ENCODE measurements at regions not wholly inside any gene's neighbourhood (a gene's known extent, or its start where the extent isn't known, plus 50 kb on each side); places are given as distances from the start of the nearest gene placed in this dataset.

- no peaks in the 10 kb centered on the region for H3K36me3 ChIP-seq (ENCODE audit: control insufficient read depth in 1 of 2, insufficient read depth in 2 of 2, low read length in 2 of 2)
- H3K4me3 ChIP-seq (replicated peaks in 1 of 2; ENCODE audit: low read depth in 1 of 2, low read length in 2 of 2): no peak overlapping the region
- H3K9me3 ChIP-seq (ENCODE audit: control insufficient read depth in 1 of 2, insufficient read depth in 1 of 2, low read depth in 1 of 2, low read length in 2 of 2): peaks cover 3 to 8% of the 10 kb centered on the region in 2 experiments; a peak in 2 of 4 replicates
- no peak overlapping the region for H3K27ac ChIP-seq (ENCODE audit: low read depth, low read length)
- no TSS peak for BruUV-seq (replicated peaks)
- H2AFZ ChIP-seq (ENCODE audit: low read depth, low read length, poor library complexity, severe bottlenecking): no peak overlapping the region
- CTCF ChIA-PET: no interaction called here
- no peak overlapping the region for H3K4me2 ChIP-seq (ENCODE audit: low read length)
- POLR2A ChIA-PET: no interaction called here
- H3K9ac ChIP-seq (ENCODE audit: low read length): no peak overlapping the region
- H4K20me1 ChIP-seq (ENCODE audit: insufficient read depth): no peaks in the 10 kb centered on the region
- intact Hi-C loops (cut with micrococcal nuclease): no loop called here
- no peaks in the 10 kb centered on the region for H3K27me3 ChIP-seq (ENCODE audit: insufficient read depth, low read length)
- RAD21 ChIA-PET (ENCODE audit: low non-redundant PET in 1 of 2, low total read pairs in 2 of 2, uncharacterized antibody in 2 of 2, unreplicated experiment in 2 of 2): no interaction called here
- TF ChIP-seq ELF1 (IDR thresholded peaks at IDR 0.05; ENCODE audit: borderline replicate concordance, low read depth) (no peak), EGR1 (IDR thresholded peaks at IDR 0.05; ENCODE audit: low read depth) (no peak), EZH2phosphoT487 (IDR thresholded peaks at IDR 0.05; ENCODE audit: borderline replicate concordance) (no peak), TCF7L2 (IDR thresholded peaks at IDR 0.05; ENCODE audit: borderline replicate concordance, extremely low read depth, insufficient read depth, insufficient read length) (no peak), ZNF274 (IDR thresholded peaks at IDR 0.05; ENCODE audit: low read depth, low read length) (no peak), POLR2A (IDR thresholded peaks at IDR 0.05; ENCODE audit: borderline replicate concordance, extremely low read depth, insufficient read depth, insufficient read length) (no peak), ZFX (IDR thresholded peaks at IDR 0.05) (no peak), CBX3 (IDR thresholded peaks at IDR 0.05; ENCODE audit: low read depth) (no peak), YY1 (IDR thresholded peaks at IDR 0.05; ENCODE audit: extremely low read depth, insufficient replicate concordance, low read depth, low read length) (no peak), ZBTB33 (IDR thresholded peaks at IDR 0.05; ENCODE audit: extremely low read depth, insufficient replicate concordance, low read length) (no peak), REST (IDR thresholded peaks at IDR 0.05; ENCODE audit: low read depth) (no peak)
- DNase-seq (ENCODE audit: low read depth, low spot score) (no peak), ATAC-seq (no peak)
- H3K4me1 ChIP-seq (ENCODE audit: control insufficient read depth in 1 of 2, insufficient read depth in 2 of 2, low read length in 2 of 2): no peaks in the 10 kb centered on the region
- H3K9me2 ChIP-seq (ENCODE audit: insufficient read depth): no peaks in the 10 kb centered on the region
- no peaks in the 10 kb centered on the region for H3K79me2 ChIP-seq (ENCODE audit: insufficient read depth, low read length)
Measured at GRCh38 chr13:107743983-107744382, 471.4 kb downstream of the LIG4 start.
